K562 (cell line): ENCODE measurements at regions not wholly inside any gene's neighbourhood (a gene's known extent, or its start where the extent isn't known, plus 50 kb on each side); places are given as distances from the start of the nearest gene placed in this dataset.

Experiments used
- ARNT ChIP-seq, 2 experiments: fragments of 450-650 bp; IDR thresholded peaks; 2 replicates each; pipeline ENCODE4 v1.6.1; 2016; ENCODE audit warnings: mild to moderate bottlenecking in 1 of 2
- HDAC2 ChIP-seq: fragments of 450-650 bp; IDR thresholded peaks from 2 replicates; pipeline ENCODE4 v1.6.1; 2016; ENCODE audit warnings: mild to moderate bottlenecking
- NBN ChIP-seq: fragments of 450-650 bp; IDR thresholded peaks from 2 replicates; pipeline ENCODE4 v1.6.1; 2016; ENCODE audit warnings: low read depth, mild to moderate bottlenecking
- POLR2AphosphoS5 ChIP-seq: IDR thresholded peaks from 2 replicates; pipeline ENCODE4 v1.6.1; 2011; ENCODE audit warnings: mild to moderate bottlenecking, low read depth, low read length, moderate library complexity; ENCODE audit not compliant: control insufficient read depth, insufficient read depth
- RFX1 ChIP-seq: fragments of 450-650 bp; IDR thresholded peaks from 2 replicates; pipeline ENCODE4 v1.6.1; 2016; ENCODE audit warnings: mild to moderate bottlenecking, moderate library complexity
- SIX5 ChIP-seq, 2 experiments: IDR thresholded peaks; 2 replicates each; pipeline ENCODE4 v1.6.1; 2011; ENCODE audit warnings: low read length in 2 of 2, borderline replicate concordance in 1 of 2, low read depth in 1 of 2, mild to moderate bottlenecking in 1 of 2, moderate library complexity in 1 of 2; ENCODE audit not compliant: insufficient read depth in 1 of 2
- SMAD3 ChIP-seq: fragments of 450-650 bp; formaldehyde crosslinking; conservative IDR thresholded peaks from 2 replicates; pipeline ENCODE4 v1.4.0; 2020; ENCODE audit warnings: mild to moderate bottlenecking
- TF ChIP-seq, protein P1 (sequence below): sonication (generic); formaldehyde crosslinking; IDR thresholded peaks from 2 replicates; pipeline ENCODE4 v1.8.0; 2022; ENCODE audit warnings: mild to moderate bottlenecking, missing genetic modification reagents
- TF ChIP-seq, protein P2 (sequence below), 3 experiments: IDR thresholded peaks in 2 of 3; conservative IDR thresholded peaks in 1 of 3; 2 replicates each; pipeline ENCODE4 v1.5.1; 2011 to 2012; ENCODE audit warnings: low read length in 3 of 3, mild to moderate bottlenecking in 3 of 3, control low read depth in 2 of 3, improper control_type of control experiment in 1 of 3, inconsistent platforms in 1 of 3, low read depth in 1 of 3, mixed read lengths in 1 of 3, moderate library complexity in 1 of 3; ENCODE audit not compliant: insufficient read depth in 2 of 3

DNA sequence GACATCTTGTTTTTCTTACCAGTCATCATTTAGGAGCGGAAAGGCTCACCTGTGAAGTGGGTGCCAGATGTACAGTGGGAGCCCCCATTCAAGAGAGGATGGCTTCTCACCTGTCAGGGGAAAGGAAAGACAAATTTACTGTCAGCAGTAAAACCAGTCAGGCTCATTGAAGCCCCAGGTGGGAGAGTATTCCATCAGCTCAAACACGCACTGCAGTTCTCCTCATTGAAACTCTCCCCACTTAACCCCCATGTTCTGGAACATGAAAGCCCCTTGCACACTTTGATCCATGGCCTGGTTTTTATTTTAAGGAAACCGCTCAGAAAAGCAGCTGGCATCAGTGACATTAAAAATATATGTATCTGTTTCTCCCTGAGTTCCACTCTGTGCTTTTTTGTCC is 401.1 kb upstream of the ZNF507 start:
- TF ChIP-seq NBN (no peak), POLR2AphosphoS5 (no peak), SIX5 (IDR thresholded peaks at IDR 0.05; ENCODE audit: borderline replicate concordance in 1 of 2, insufficient read depth in 1 of 2, low read depth in 1 of 2, low read length in 2 of 2) (no peak), ARNT (IDR thresholded peaks at IDR 0.05) (no peak), HDAC2 (no peak), RFX1 (no peak), SMAD3 (CRISPR knock-in tag) (no peak)
- TF ChIP-seq, protein P1, sequence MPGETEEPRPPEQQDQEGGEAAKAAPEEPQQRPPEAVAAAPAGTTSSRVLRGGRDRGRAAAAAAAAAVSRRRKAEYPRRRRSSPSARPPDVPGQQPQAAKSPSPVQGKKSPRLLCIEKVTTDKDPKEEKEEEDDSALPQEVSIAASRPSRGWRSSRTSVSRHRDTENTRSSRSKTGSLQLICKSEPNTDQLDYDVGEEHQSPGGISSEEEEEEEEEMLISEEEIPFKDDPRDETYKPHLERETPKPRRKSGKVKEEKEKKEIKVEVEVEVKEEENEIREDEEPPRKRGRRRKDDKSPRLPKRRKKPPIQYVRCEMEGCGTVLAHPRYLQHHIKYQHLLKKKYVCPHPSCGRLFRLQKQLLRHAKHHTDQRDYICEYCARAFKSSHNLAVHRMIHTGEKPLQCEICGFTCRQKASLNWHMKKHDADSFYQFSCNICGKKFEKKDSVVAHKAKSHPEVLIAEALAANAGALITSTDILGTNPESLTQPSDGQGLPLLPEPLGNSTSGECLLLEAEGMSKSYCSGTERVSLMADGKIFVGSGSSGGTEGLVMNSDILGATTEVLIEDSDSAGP, result no peak
- TF ChIP-seq, protein P2, sequence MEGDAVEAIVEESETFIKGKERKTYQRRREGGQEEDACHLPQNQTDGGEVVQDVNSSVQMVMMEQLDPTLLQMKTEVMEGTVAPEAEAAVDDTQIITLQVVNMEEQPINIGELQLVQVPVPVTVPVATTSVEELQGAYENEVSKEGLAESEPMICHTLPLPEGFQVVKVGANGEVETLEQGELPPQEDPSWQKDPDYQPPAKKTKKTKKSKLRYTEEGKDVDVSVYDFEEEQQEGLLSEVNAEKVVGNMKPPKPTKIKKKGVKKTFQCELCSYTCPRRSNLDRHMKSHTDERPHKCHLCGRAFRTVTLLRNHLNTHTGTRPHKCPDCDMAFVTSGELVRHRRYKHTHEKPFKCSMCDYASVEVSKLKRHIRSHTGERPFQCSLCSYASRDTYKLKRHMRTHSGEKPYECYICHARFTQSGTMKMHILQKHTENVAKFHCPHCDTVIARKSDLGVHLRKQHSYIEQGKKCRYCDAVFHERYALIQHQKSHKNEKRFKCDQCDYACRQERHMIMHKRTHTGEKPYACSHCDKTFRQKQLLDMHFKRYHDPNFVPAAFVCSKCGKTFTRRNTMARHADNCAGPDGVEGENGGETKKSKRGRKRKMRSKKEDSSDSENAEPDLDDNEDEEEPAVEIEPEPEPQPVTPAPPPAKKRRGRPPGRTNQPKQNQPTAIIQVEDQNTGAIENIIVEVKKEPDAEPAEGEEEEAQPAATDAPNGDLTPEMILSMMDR (IDR thresholded peaks at IDR 0.05 in 2 of 3, conservative IDR thresholded peaks at IDR 0.05 in 1 of 3; ENCODE audit: insufficient read depth in 2 of 3, low read depth in 1 of 3, low read length in 3 of 3), result no peak
